ENCODE measurements at regions not wholly inside any gene's neighbourhood (a gene's known extent, or its start where the extent isn't known, plus 50 kb on each side); places are given as distances from the start of the nearest gene placed in this dataset.

DNA sequence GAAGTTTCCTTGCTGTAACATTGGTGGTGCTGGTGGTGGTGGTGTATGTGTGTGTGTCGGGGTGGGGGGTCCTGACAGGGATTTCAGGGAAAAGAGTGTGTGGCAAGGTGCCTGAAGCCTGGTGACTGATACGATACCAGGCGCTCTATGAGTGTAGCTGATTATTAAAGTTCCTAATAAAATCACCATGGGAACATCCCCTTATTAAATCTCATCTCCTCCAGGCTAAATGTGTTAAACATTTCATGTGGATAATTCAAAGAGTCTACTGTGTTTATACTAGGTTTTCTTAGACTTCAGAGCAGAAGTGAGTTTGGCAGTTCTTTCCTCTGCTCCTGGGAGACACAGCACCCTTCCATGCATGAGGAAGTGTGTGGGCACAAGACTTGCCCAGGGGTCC lies 82.0 kb downstream of the THNSL2 start:
- H3K4me3 ChIP-seq, result no peak overlapping the region
- WGBS, 2 donors, result 87% methylated on average over 3 of the region's 3 CpGs
- H3K9me3 ChIP-seq, result no peaks in the 10 kb centered on the region
- H3K27me3 ChIP-seq, result no peaks in the 10 kb centered on the region
- no peak for DNase-seq (ENCODE audit: low spot score in 2 of 2)
- no peaks in the 10 kb centered on the region for H3K4me1 ChIP-seq
- no peak overlapping the region for H3K27ac ChIP-seq
- TF ChIP-seq CTCF (IDR thresholded peaks at IDR 0.05) (no peak), POLR2A (IDR thresholded peaks at IDR 0.05) (no peak), EP300 (IDR thresholded peaks at IDR 0.05) (no peak)
- H3K36me3 ChIP-seq, result no peaks in the 10 kb centered on the region

- TF ChIP-seq POLR2A (IDR thresholded peaks at IDR 0.05), result no peak
- no peak for TF ChIP-seq EP300 (IDR thresholded peaks at IDR 0.05)
- no peak for TF ChIP-seq CTCF (IDR thresholded peaks at IDR 0.05)
- Histone ChIP-seq H3K36me3 (no peaks in the 10 kb centered on the region), H3K4me1 (no peaks in the 10 kb centered on the region), H3K4me3 (no peak overlapping the region), H3K9me3 (no peaks in the 10 kb centered on the region), H3K27me3 (no peaks in the 10 kb centered on the region), H3K27ac (no peak overlapping the region)
- 65 to 82% methylated on average over 4 of the region's 4 CpGs for WGBS, 2 donors
- no peak for DNase-seq (ENCODE audit: low spot score in 2 of 2)
These were observed 80.3 kb downstream of the THNSL2 start for GRCh38 chr2:88250404-88250803.

GRCh38 chr2:88248280-88248828 lies 78.2 kb downstream of the THNSL2 start:
- Histone ChIP-seq H3K27ac (no peak overlapping the region), H3K27me3 (no peaks in the 10 kb centered on the region), H3K4me1 (no peaks in the 10 kb centered on the region), H3K4me3 (no peak overlapping the region), H3K36me3 (no peaks in the 10 kb centered on the region), H3K9me3 (peaks cover 0 to 6% (median 0%) of the 10 kb centered on the region in 4 donors)
- TF ChIP-seq EP300 (IDR thresholded peaks at IDR 0.05) (no peak), POLR2A (IDR thresholded peaks at IDR 0.05) (no peak), CTCF (IDR thresholded peaks at IDR 0.05) (no peak)
- DNase-seq (ENCODE audit: low spot score in 2 of 2), result no peak
- WGBS, 2 donors, result 74 to 80% methylated on average over 5 of the region's 5 CpGs

DNA sequence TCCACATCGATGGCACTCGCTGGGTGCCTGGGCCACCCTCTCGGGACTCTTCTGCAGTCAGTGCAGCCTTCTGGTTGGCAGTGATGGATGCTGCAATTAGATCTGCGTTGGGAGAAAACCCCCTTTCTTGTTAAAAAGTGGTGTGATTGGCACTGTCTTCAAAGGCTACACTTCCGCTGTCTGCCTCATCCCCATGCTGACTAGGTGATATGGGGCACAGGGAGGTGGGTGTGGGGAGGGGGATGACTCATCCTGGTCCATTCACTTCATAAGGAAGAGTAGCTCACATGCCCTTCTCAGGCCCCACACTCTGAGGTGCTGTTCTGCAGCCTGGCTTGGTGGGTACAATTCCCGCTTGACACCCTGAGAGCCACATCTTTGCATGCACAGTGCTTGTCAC lies 77.4 kb downstream of the THNSL2 start:
- Histone ChIP-seq H3K27me3 (no peaks in the 10 kb centered on the region), H3K36me3 (no peaks in the 10 kb centered on the region), H3K27ac (no peak overlapping the region), H3K4me1 (no peaks in the 10 kb centered on the region), H3K4me3 (no peak overlapping the region), H3K9me3 (peaks cover 0 to 11% (median 0%) of the 10 kb centered on the region in 4 donors)
- no peak for DNase-seq (ENCODE audit: low spot score in 2 of 2)
- 72 to 80% methylated on average over 5 to 6 of the region's 6 CpGs for WGBS, 2 donors
- TF ChIP-seq POLR2A (IDR thresholded peaks at IDR 0.05) (no peak), EP300 (IDR thresholded peaks at IDR 0.05) (no peak), CTCF (IDR thresholded peaks at IDR 0.05) (no peak)

GRCh38 chr2:88245109-88245508 lies 75.0 kb downstream of the THNSL2 start:
- WGBS, 2 donors, result 87 to 95% methylated on average over 3 of the region's 3 CpGs
- TF ChIP-seq EP300 (IDR thresholded peaks at IDR 0.05) (no peak), CTCF (IDR thresholded peaks at IDR 0.05) (no peak), POLR2A (IDR thresholded peaks at IDR 0.05) (no peak)

More at GRCh38 chr2:88245109-88245508, 75.0 kb downstream of the THNSL2 start:
- DNase-seq (ENCODE audit: low spot score in 2 of 2), result no peak
- H3K9me3 ChIP-seq, result peaks cover 0 to 11% (median 0%) of the 10 kb centered on the region in 4 donors
- no peaks in the 10 kb centered on the region for H3K36me3 ChIP-seq
- H3K27me3 ChIP-seq, result no peaks in the 10 kb centered on the region
- no peaks in the 10 kb centered on the region for H3K4me1 ChIP-seq
- H3K4me3 ChIP-seq, result no peak overlapping the region
- no peak overlapping the region for H3K27ac ChIP-seq

Measured in tibial nerve (tissue), 4 donors.